ENCODE measurements at regions not wholly inside any gene's neighbourhood (a gene's known extent, or its start where the extent isn't known, plus 50 kb on each side); places are given as distances from the start of the nearest gene placed in this dataset.
"Not testable (repeated sequence)": the region's sequence is repeated elsewhere in the genome, so short reads cannot be mapped to it uniquely, and the experiment has no call there.

DNA sequence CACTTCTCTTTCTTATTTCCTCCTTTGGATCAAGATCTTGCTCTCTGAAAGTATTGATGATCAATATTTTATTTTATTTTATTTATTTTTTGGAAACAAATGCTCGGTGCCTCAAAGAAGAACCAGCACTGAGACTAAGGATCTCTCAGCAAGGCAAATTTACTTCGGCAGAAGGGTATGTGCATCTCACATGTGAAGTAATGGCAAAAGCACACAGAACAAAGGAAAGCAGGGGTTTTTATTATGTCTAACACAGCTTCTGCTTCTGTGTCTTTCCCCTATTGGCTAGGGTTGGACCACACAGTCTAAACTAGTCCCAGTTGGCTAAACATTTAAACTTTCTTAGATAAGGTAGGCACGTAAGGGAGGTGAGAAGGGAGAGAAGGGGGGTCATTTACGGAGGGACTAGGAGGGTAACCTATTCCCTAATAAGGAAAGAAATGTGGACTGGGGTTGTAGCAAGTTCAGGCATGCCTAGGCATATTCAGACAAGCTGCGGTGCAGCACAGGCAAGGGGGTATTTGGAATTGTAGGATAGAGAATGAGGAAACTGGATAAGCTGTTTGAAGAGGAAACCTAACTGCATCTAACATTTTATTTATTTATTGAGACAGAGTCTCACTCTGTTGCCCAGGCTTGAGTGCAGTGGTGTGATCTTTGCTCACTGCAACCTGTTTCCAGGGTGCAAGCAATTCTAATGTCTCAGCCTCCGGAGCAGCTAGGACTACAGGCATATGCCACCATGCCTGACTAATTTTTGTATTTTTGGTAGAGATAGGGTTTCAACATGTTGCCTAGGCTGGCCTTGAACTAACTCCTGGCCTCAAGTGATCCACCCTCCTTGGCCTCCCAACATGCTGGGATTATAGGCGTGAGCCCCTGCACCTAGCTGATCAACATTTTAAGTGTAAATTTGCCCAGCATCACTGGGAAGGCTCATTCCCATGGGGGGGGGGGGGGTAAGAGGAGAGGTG is 90.0 kb upstream of the EIF5 start:
- H3K27ac ChIP-seq (ENCODE audit: low read depth, low read length): no peak overlapping the region
- peaks cover 0 to 4% (median 0%) of the 10 kb centered on the region in 3 donors for H3K27me3 ChIP-seq (ENCODE audit: control insufficient read depth in 3 of 3, insufficient read depth in 3 of 3, low read length in 3 of 3)
- H3K4me1 ChIP-seq (ENCODE audit: control insufficient read depth in 3 of 3, insufficient read depth in 3 of 3, low read length in 3 of 3): no peaks in the 10 kb centered on the region

DNA sequence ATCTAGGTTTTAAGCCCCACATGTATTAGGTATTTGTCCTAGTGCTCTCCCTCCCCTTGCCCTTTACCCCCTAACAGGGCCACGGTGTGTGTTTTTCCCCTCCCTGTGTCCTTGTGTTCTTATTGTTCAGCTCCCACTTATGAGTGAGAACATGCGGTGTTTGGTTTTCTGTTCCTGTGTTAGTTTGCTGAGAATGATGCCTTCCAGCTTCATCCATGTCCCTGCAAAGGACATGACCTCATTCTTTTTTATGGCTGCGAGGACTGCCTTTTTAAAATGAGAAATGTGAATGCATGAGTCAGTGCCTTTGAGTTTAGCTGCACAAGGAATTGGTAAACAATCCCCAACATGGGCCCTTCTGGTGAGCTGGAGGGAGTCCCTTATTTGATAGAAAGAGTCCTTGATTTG is 88.4 kb upstream of the EIF5 start:
- H3K4me3 ChIP-seq (ENCODE audit: low read length in 3 of 3); H3K27me3 ChIP-seq (ENCODE audit: control insufficient read depth in 3 of 3, insufficient read depth in 3 of 3, low read length in 3 of 3); H3K27ac ChIP-seq (ENCODE audit: low read depth, low read length); H3K9me3 ChIP-seq (ENCODE audit: control insufficient read depth in 3 of 3, low read length in 3 of 3); H3K36me3 ChIP-seq (ENCODE audit: control insufficient read depth in 3 of 3, insufficient read depth in 3 of 3, low read length in 3 of 3); H3K9ac ChIP-seq (ENCODE audit: low read depth in 1 of 3, low read length in 3 of 3); H3K4me1 ChIP-seq (ENCODE audit: control insufficient read depth in 3 of 3, insufficient read depth in 3 of 3, low read length in 3 of 3): not testable (repeated sequence)

More for the DNA sequence above, 90.0 kb upstream of the EIF5 start:
- Histone ChIP-seq H3K4me3 (ENCODE audit: low read length in 3 of 3) (no peak overlapping the region), H3K9me3 (ENCODE audit: control insufficient read depth in 3 of 3, low read length in 3 of 3) (no peaks in the 10 kb centered on the region), H3K36me3 (ENCODE audit: control insufficient read depth in 3 of 3, insufficient read depth in 3 of 3, low read length in 3 of 3) (no peaks in the 10 kb centered on the region), H3K9ac (ENCODE audit: low read depth in 1 of 3, low read length in 3 of 3) (no peak overlapping the region)

DNA sequence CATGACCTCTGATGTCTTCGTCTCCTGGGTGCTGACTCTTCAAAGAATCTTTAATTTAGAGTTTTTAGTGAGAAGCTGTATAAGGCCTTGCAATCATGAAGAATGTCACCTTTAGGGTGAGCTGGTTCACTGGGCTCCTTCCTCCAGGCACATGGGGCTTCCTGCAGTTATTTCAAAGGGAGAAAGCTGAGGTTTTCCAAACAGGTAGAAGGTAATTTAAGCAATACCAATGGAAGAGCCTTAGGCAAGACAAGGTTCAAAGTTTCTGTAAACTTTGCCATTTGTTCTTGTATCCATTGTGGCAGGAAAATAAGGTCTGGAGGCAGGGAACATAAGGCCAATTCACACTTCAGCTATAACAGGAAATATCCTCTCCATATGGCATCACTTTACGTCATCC is 88.0 kb upstream of the EIF5 start:
- Histone ChIP-seq H3K9ac (ENCODE audit: low read depth in 1 of 3, low read length in 3 of 3) (no peak overlapping the region), H3K4me3 (ENCODE audit: low read length in 3 of 3) (no peak overlapping the region), H3K4me1 (ENCODE audit: control insufficient read depth in 3 of 3, insufficient read depth in 3 of 3, low read length in 3 of 3) (no peaks in the 10 kb centered on the region), H3K36me3 (ENCODE audit: control insufficient read depth in 3 of 3, insufficient read depth in 3 of 3, low read length in 3 of 3) (no peaks in the 10 kb centered on the region), H3K9me3 (ENCODE audit: control insufficient read depth in 3 of 3, low read length in 3 of 3) (no peaks in the 10 kb centered on the region), H3K27me3 (ENCODE audit: control insufficient read depth in 3 of 3, insufficient read depth in 3 of 3, low read length in 3 of 3) (peaks cover 0 to 2% (median 0%) of the 10 kb centered on the region in 3 donors), H3K27ac (ENCODE audit: low read depth, low read length) (no peak overlapping the region)

DNA sequence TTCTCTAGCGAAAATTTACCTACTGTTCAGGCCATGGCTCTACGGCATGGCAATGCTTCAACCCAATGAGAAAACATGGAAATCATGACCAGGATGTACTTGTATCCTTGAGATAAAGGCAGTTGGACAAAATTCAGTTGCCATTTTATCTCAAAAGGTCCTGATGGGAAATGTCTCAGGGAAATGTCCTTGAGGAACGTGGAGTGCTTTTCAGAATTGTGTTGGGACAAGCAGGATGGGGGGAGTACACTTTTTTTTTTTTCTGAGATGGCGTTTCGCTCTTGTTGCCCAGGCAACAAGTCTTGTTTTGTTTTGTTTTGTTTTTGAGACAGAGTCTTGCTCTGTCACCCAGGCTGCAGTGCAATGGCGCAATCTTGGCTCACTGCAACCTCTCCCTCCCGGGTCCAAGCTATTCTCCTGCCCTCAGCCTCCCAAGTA is 86.8 kb upstream of the EIF5 start:
- Histone ChIP-seq H3K4me1 (ENCODE audit: control insufficient read depth in 3 of 3, insufficient read depth in 3 of 3, low read length in 3 of 3) (no peaks in the 10 kb centered on the region), H3K27ac (ENCODE audit: low read depth, low read length) (no peak overlapping the region), H3K27me3 (ENCODE audit: control insufficient read depth in 3 of 3, insufficient read depth in 3 of 3, low read length in 3 of 3) (no peaks in the 10 kb centered on the region), H3K4me3 (ENCODE audit: low read length in 3 of 3) (no peak overlapping the region), H3K36me3 (ENCODE audit: control insufficient read depth in 3 of 3, insufficient read depth in 3 of 3, low read length in 3 of 3) (no peaks in the 10 kb centered on the region), H3K9me3 (ENCODE audit: control insufficient read depth in 3 of 3, low read length in 3 of 3) (no peaks in the 10 kb centered on the region), H3K9ac (ENCODE audit: low read depth in 1 of 3, low read length in 3 of 3) (no peak overlapping the region)

DNA sequence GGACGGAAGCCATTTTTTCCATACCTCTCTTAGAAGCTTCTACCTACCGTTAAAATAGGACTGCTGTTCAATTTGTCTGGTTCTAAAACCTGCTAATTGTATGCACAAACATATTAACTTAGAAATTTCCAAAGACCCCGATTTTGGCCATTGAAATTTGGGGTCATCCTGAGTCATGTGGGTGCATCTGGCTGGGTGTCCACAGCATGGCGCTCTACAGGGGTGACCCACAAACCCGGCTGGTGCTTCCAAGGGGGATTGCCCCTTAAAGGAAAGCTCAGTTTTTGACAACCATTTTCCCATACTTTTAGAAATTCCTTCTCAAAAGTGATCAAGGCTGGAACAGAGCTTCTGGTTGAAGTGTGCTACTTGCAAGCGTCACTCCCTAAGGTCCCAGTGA is 83.9 kb upstream of the EIF5 start:
- H3K36me3 ChIP-seq (ENCODE audit: control insufficient read depth in 3 of 3, insufficient read depth in 3 of 3, low read length in 3 of 3): no peaks in the 10 kb centered on the region
- H3K9me3 ChIP-seq (ENCODE audit: control insufficient read depth in 3 of 3, low read length in 3 of 3): no peaks in the 10 kb centered on the region

DNA sequence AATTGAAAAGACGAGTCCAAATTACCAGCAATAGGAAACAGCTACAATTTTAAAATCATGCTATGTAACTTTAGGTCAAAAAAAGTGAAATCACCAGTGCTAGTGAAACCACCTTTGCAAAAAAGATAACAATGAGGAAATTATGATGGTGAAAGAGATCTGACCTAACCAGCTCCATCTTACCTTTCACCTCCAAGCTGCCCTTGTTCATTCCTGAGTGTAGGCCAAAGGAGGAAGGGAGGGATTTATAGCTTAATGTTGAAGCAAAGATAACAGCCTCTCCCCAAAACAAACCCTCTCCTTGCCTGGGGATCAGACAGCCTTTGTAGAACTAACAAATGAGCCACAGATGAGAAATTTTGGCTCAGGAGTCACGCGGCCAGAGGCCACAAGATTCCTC is 83.2 kb upstream of the EIF5 start:
- Histone ChIP-seq H3K9me3 (ENCODE audit: control insufficient read depth in 3 of 3, low read length in 3 of 3) (no peaks in the 10 kb centered on the region), H3K4me3 (ENCODE audit: low read length in 3 of 3) (no peak overlapping the region), H3K36me3 (ENCODE audit: control insufficient read depth in 3 of 3, insufficient read depth in 3 of 3, low read length in 3 of 3) (no peaks in the 10 kb centered on the region), H3K27me3 (ENCODE audit: control insufficient read depth in 3 of 3, insufficient read depth in 3 of 3, low read length in 3 of 3) (peaks cover 0 to 3% (median 0%) of the 10 kb centered on the region in 3 donors), H3K27ac (ENCODE audit: low read depth, low read length) (no peak overlapping the region), H3K9ac (ENCODE audit: low read depth in 1 of 3, low read length in 3 of 3) (no peak overlapping the region), H3K4me1 (ENCODE audit: control insufficient read depth in 3 of 3, insufficient read depth in 3 of 3, low read length in 3 of 3) (no peaks in the 10 kb centered on the region)

More for the DNA sequence above, 83.9 kb upstream of the EIF5 start:
- no peaks in the 10 kb centered on the region for H3K4me1 ChIP-seq (ENCODE audit: control insufficient read depth in 3 of 3, insufficient read depth in 3 of 3, low read length in 3 of 3)
- no peaks in the 10 kb centered on the region for H3K27me3 ChIP-seq (ENCODE audit: control insufficient read depth in 3 of 3, insufficient read depth in 3 of 3, low read length in 3 of 3)
- no peak overlapping the region for H3K27ac ChIP-seq (ENCODE audit: low read depth, low read length)
- H3K9ac ChIP-seq (ENCODE audit: low read depth in 1 of 3, low read length in 3 of 3): no peak overlapping the region
- H3K4me3 ChIP-seq (ENCODE audit: low read length in 3 of 3): no peak overlapping the region

DNA sequence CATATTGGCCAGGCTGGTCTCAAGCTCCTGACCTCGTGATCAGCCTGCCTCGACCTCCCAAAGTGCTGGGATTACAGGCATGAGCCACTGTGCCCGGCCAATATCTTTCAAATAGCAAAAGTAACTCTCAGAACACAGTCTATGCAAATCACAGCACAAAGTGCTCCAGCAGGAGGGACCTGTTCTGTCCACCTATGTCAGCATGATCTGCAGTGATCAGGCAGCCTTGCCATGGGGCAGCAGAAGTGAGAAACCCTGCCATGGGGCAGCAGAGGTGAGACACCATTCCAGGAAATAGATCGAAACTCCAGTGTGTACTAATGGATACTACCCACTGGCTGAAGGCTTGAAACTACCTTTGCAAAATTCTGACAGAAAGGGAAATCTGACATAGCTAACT is 78.5 kb upstream of the EIF5 start:
- Histone ChIP-seq H3K4me1 (ENCODE audit: control insufficient read depth in 3 of 3, insufficient read depth in 3 of 3, low read length in 3 of 3) (peaks cover 0 to 4% (median 3%) of the 10 kb centered on the region in 3 donors), H3K4me3 (ENCODE audit: low read length in 3 of 3) (no peak overlapping the region), H3K36me3 (ENCODE audit: control insufficient read depth in 3 of 3, insufficient read depth in 3 of 3, low read length in 3 of 3) (no peaks in the 10 kb centered on the region), H3K9ac (ENCODE audit: low read depth in 1 of 3, low read length in 3 of 3) (no peak overlapping the region), H3K9me3 (ENCODE audit: control insufficient read depth in 3 of 3, low read length in 3 of 3) (no peaks in the 10 kb centered on the region), H3K27ac (ENCODE audit: low read depth, low read length) (no peak overlapping the region), H3K27me3 (ENCODE audit: control insufficient read depth in 3 of 3, insufficient read depth in 3 of 3, low read length in 3 of 3) (peaks cover 0 to 3% (median 0%) of the 10 kb centered on the region in 3 donors)

DNA sequence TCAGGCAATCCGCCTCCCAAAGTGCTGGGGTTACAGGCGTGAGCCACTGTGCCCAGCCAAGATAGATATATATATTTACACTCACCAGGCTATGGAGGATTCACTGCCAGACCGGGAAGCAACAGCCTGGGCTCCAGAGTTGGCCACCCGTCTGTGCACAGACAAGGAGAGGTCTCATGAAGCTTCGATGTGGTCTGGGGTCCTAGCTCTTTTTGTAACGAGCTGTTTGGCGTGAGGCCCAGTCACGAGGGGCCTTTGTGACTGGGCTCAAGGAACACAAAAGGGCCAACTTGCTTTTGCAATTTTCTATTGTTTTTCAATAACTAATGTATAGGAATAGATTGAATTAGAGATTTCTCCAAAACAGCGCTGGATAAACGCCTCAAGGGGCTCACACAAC is 77.6 kb upstream of the EIF5 start:
- Histone ChIP-seq H3K9me3 (ENCODE audit: control insufficient read depth in 3 of 3, low read length in 3 of 3) (no peaks in the 10 kb centered on the region), H3K27me3 (ENCODE audit: control insufficient read depth in 3 of 3, insufficient read depth in 3 of 3, low read length in 3 of 3) (peaks cover 0 to 3% (median 0%) of the 10 kb centered on the region in 3 donors), H3K4me3 (ENCODE audit: low read length in 3 of 3) (no peak overlapping the region), H3K9ac (ENCODE audit: low read depth in 1 of 3, low read length in 3 of 3) (no peak overlapping the region), H3K4me1 (ENCODE audit: control insufficient read depth in 3 of 3, insufficient read depth in 3 of 3, low read length in 3 of 3) (peaks cover 0 to 4% (median 3%) of the 10 kb centered on the region in 3 donors), H3K27ac (ENCODE audit: low read depth, low read length) (no peak overlapping the region), H3K36me3 (ENCODE audit: control insufficient read depth in 3 of 3, insufficient read depth in 3 of 3, low read length in 3 of 3) (no peaks in the 10 kb centered on the region)

DNA sequence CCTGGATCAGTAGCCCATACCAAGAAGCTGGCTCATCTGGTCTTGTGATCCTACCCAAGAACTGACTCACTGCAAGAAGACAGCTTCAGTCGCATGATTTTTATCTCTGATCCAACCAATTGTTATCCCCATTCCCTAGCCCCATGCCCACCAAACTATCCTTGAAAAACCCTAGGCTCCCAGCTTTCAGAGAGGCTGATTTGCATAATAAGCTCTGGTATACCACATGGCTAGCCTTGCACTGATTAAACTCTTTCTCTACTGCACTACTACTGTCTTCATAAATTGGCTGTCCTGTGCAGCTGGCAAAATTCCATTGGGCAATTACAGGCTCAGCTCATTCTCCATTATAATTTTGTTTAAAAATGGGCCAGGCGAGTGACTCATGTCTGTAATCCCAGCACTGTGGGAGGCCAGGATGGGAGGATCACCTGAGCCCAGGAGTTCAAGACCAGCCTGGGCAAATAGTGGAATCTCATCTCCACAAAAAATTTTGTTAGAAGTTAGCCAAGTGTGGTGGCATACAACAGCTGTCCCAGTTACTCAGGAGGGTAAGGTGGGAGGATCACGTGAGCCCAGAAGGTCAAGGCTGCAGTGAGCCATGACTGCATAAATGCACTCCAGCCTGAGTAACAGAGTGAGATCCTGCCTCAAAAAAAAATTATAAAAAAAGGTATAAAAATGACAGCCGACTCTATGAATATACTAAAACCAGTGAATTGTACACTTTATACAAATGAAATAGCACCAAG is 76.7 kb upstream of the EIF5 start:
- Histone ChIP-seq H3K9me3 (ENCODE audit: control insufficient read depth in 3 of 3, low read length in 3 of 3) (no peaks in the 10 kb centered on the region), H3K4me3 (ENCODE audit: low read length in 3 of 3) (no peak overlapping the region), H3K27me3 (ENCODE audit: control insufficient read depth in 3 of 3, insufficient read depth in 3 of 3, low read length in 3 of 3) (peaks cover 0 to 3% (median 0%) of the 10 kb centered on the region in 3 donors), H3K36me3 (ENCODE audit: control insufficient read depth in 3 of 3, insufficient read depth in 3 of 3, low read length in 3 of 3) (no peaks in the 10 kb centered on the region), H3K9ac (ENCODE audit: low read depth in 1 of 3, low read length in 3 of 3) (no peak overlapping the region), H3K27ac (ENCODE audit: low read depth, low read length) (no peak overlapping the region), H3K4me1 (ENCODE audit: control insufficient read depth in 3 of 3, insufficient read depth in 3 of 3, low read length in 3 of 3) (peaks cover 0 to 4% (median 3%) of the 10 kb centered on the region in 3 donors)

DNA sequence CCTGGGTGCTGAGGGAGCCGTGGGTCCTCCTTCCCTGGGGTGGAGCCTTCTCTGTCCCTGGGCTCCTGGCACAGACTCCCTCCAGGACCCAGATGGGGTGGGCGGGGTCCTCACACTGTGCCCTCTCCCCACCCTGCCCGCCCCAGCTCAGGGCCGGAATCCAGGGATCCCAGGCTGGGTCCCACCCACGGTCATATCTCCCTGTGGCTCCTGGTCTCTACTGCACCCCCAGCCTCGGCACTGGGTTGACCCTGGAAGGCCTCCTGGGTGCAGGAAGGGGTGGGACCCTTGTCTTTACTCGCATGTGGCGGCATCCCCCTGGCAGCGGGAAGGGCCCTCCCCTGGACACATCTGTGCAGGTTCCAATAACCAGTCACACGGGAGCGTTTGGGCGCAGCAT is 75.8 kb upstream of the EIF5 start:
- Histone ChIP-seq H3K4me3 (ENCODE audit: low read length in 3 of 3) (no peak overlapping the region), H3K4me1 (ENCODE audit: control insufficient read depth in 3 of 3, insufficient read depth in 3 of 3, low read length in 3 of 3) (peaks cover 0 to 4% (median 3%) of the 10 kb centered on the region in 3 donors), H3K27ac (ENCODE audit: low read depth, low read length) (no peak overlapping the region), H3K36me3 (ENCODE audit: control insufficient read depth in 3 of 3, insufficient read depth in 3 of 3, low read length in 3 of 3) (no peaks in the 10 kb centered on the region), H3K27me3 (ENCODE audit: control insufficient read depth in 3 of 3, insufficient read depth in 3 of 3, low read length in 3 of 3) (peaks cover 0 to 3% (median 0%) of the 10 kb centered on the region in 3 donors), H3K9me3 (ENCODE audit: control insufficient read depth in 3 of 3, low read length in 3 of 3) (no peaks in the 10 kb centered on the region), H3K9ac (ENCODE audit: low read depth in 1 of 3, low read length in 3 of 3) (no peak overlapping the region)
